ENCODE measurements at regions not wholly inside any gene's neighbourhood (a gene's known extent, or its start where the extent isn't known, plus 50 kb on each side); places are given as distances from the start of the nearest gene placed in this dataset.

GRCh38 chr5:33179301-33179700 is 261.5 kb upstream of the TARS1 start:
- no peaks in the 10 kb centered on the region for H3K36me3 ChIP-seq (replicated peaks in 1 of 2; ENCODE audit: control insufficient read depth in 2 of 2, insufficient read depth in 2 of 2, low read length in 2 of 2)
- no peak overlapping the region for H2AK5ac ChIP-seq (ENCODE audit: low read depth, low read length)
- no peak overlapping the region for H3K18ac ChIP-seq (ENCODE audit: low read length)
- H2BK15ac ChIP-seq (ENCODE audit: low read length) = no peak overlapping the region
- no peak overlapping the region for H3K9ac ChIP-seq (ENCODE audit: low read depth, low read length, poor library complexity)
- H4K91ac ChIP-seq (ENCODE audit: low read depth, low read length, poor library complexity) = no peak overlapping the region
- WGBS, 2 donors (ENCODE audit: extremely low coverage in 2 of 2, insufficient read length in 2 of 2, insufficient replicate concordance in 1 of 2) = no CpG with 5 or more reads among the region's 2 CpGs
- H3K4ac ChIP-seq (ENCODE audit: low read length) = no peak overlapping the region
- no peaks in the 10 kb centered on the region for H3K79me1 ChIP-seq (ENCODE audit: low read depth, low read length)
- no peak overlapping the region for H2BK120ac ChIP-seq (ENCODE audit: low read depth, low read length)
- H3K27me3 ChIP-seq (ENCODE audit: control insufficient read depth in 3 of 3, insufficient read depth in 3 of 3, low read depth in 1 of 3, low read length in 3 of 3) = no peaks in the 10 kb centered on the region
- no peaks in the 10 kb centered on the region for H3K4me1 ChIP-seq (ENCODE audit: control insufficient read depth in 2 of 2, insufficient read depth in 1 of 2, low read depth in 1 of 2, low read length in 2 of 2)
- DNase-seq (ENCODE audit: low spot score) = no peak
- no peak overlapping the region for H3K4me3 ChIP-seq (ENCODE audit: low read length in 2 of 2)
- H4K8ac ChIP-seq (ENCODE audit: low read depth, low read length) = no peak overlapping the region
- no peak overlapping the region for H2BK12ac ChIP-seq (ENCODE audit: low read length)
- H3K9me3 ChIP-seq (replicated peaks in 1 of 2; ENCODE audit: control insufficient read depth in 2 of 2, insufficient read depth in 1 of 2, low read depth in 1 of 2, low read length in 2 of 2) = no peaks in the 10 kb centered on the region
- H3K4me2 ChIP-seq (ENCODE audit: insufficient read depth, low read length, poor library complexity, severe bottlenecking) = no peak overlapping the region
- no peak overlapping the region for H3K27ac ChIP-seq (replicated peaks; ENCODE audit: low read length)
- H2AFZ ChIP-seq (ENCODE audit: low read length) = no peak overlapping the region
- H3K14ac ChIP-seq (ENCODE audit: low read length) = no peak overlapping the region
- H2BK5ac ChIP-seq (ENCODE audit: low read length) = no peak overlapping the region
- no peak overlapping the region for H3K23ac ChIP-seq (ENCODE audit: low read depth, low read length, poor library complexity)

GRCh38 chr5:33180900-33181299 is 259.9 kb upstream of the TARS1 start:
- Histone ChIP-seq H2AK5ac (ENCODE audit: low read depth, low read length) (no peak overlapping the region), H3K9me3 (replicated peaks in 1 of 2; ENCODE audit: control insufficient read depth in 2 of 2, insufficient read depth in 1 of 2, low read depth in 1 of 2, low read length in 2 of 2) (no peaks in the 10 kb centered on the region), H4K8ac (ENCODE audit: low read depth, low read length) (no peak overlapping the region), H3K4me3 (ENCODE audit: low read length in 2 of 2) (no peak overlapping the region), H3K79me1 (ENCODE audit: low read depth, low read length) (no peaks in the 10 kb centered on the region), H3K36me3 (replicated peaks in 1 of 2; ENCODE audit: control insufficient read depth in 2 of 2, insufficient read depth in 2 of 2, low read length in 2 of 2) (no peaks in the 10 kb centered on the region), H2BK15ac (ENCODE audit: low read length) (no peak overlapping the region), H2BK120ac (ENCODE audit: low read depth, low read length) (no peak overlapping the region), H3K4ac (ENCODE audit: low read length) (no peak overlapping the region), H3K23ac (ENCODE audit: low read depth, low read length, poor library complexity) (no peak overlapping the region), H3K27ac (replicated peaks; ENCODE audit: low read length) (no peak overlapping the region), H2BK12ac (ENCODE audit: low read length) (no peak overlapping the region), H2AFZ (ENCODE audit: low read length) (no peak overlapping the region), H3K18ac (ENCODE audit: low read length) (no peak overlapping the region), H3K27me3 (ENCODE audit: control insufficient read depth in 3 of 3, insufficient read depth in 3 of 3, low read depth in 1 of 3, low read length in 3 of 3) (no peaks in the 10 kb centered on the region), H2BK5ac (ENCODE audit: low read length) (no peak overlapping the region), H3K14ac (ENCODE audit: low read length) (no peak overlapping the region), H3K4me1 (ENCODE audit: control insufficient read depth in 2 of 2, insufficient read depth in 1 of 2, low read depth in 1 of 2, low read length in 2 of 2) (no peaks in the 10 kb centered on the region), H3K9ac (ENCODE audit: low read depth, low read length, poor library complexity) (no peak overlapping the region), H4K91ac (ENCODE audit: low read depth, low read length, poor library complexity) (no peak overlapping the region), H3K4me2 (ENCODE audit: insufficient read depth, low read length, poor library complexity, severe bottlenecking) (no peak overlapping the region)
- WGBS, 2 donors (ENCODE audit: extremely low coverage in 2 of 2, insufficient read length in 2 of 2, insufficient replicate concordance in 1 of 2) = 100% methylated on average over 1 of the region's 4 CpGs; no CpG with 5 or more reads in 1 of the 2 donors
- DNase-seq (ENCODE audit: low spot score) = peak; percentile 12

GRCh38 chr5:33182986-33183385 is 257.8 kb upstream of the TARS1 start:
- no peaks in the 10 kb centered on the region for H3K4me1 ChIP-seq (ENCODE audit: control insufficient read depth in 2 of 2, insufficient read depth in 1 of 2, low read depth in 1 of 2, low read length in 2 of 2)
- WGBS, 2 donors (ENCODE audit: extremely low coverage in 2 of 2, insufficient read length in 2 of 2, insufficient replicate concordance in 1 of 2) = no CpG with 5 or more reads among the region's 4 CpGs

DNA sequence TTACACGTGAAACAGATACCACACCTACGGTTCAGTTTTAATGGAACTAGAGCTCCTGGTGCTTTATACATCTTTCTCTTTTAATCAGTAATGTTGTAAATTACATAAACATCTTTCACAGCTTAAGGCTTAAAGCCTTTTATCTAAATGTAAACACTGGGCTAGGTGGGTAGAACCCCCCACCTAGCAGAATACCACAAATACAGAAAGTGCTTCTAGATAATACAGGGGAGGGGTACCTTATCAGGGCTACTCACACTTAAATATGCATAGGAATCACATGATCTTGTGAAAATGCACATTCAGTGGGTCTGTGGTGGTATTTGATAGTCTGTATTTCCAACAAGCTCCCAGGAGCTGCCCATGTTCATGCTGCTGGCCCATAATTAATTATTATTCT is 256.4 kb upstream of the TARS1 start:
- Histone ChIP-seq H2AK5ac (ENCODE audit: low read depth, low read length) (no peak overlapping the region), H4K8ac (ENCODE audit: low read depth, low read length) (no peak overlapping the region), H2BK120ac (ENCODE audit: low read depth, low read length) (no peak overlapping the region), H3K27ac (replicated peaks; ENCODE audit: low read length) (no peak overlapping the region), H3K4me3 (ENCODE audit: low read length in 2 of 2) (no peak overlapping the region), H2AFZ (ENCODE audit: low read length) (no peak overlapping the region), H3K4ac (ENCODE audit: low read length) (no peak overlapping the region), H2BK12ac (ENCODE audit: low read length) (no peak overlapping the region), H3K4me1 (ENCODE audit: control insufficient read depth in 2 of 2, insufficient read depth in 1 of 2, low read depth in 1 of 2, low read length in 2 of 2) (no peaks in the 10 kb centered on the region), H2BK5ac (ENCODE audit: low read length) (no peak overlapping the region), H3K9me3 (replicated peaks in 1 of 2; ENCODE audit: control insufficient read depth in 2 of 2, insufficient read depth in 1 of 2, low read depth in 1 of 2, low read length in 2 of 2) (no peaks in the 10 kb centered on the region), H3K9ac (ENCODE audit: low read depth, low read length, poor library complexity) (no peak overlapping the region), H3K36me3 (replicated peaks in 1 of 2; ENCODE audit: control insufficient read depth in 2 of 2, insufficient read depth in 2 of 2, low read length in 2 of 2) (no peaks in the 10 kb centered on the region), H3K27me3 (ENCODE audit: control insufficient read depth in 3 of 3, insufficient read depth in 3 of 3, low read depth in 1 of 3, low read length in 3 of 3) (no peaks in the 10 kb centered on the region), H3K79me1 (ENCODE audit: low read depth, low read length) (no peaks in the 10 kb centered on the region), H3K23ac (ENCODE audit: low read depth, low read length, poor library complexity) (no peak overlapping the region), H3K14ac (ENCODE audit: low read length) (no peak overlapping the region), H3K18ac (ENCODE audit: low read length) (no peak overlapping the region), H3K4me2 (ENCODE audit: insufficient read depth, low read length, poor library complexity, severe bottlenecking) (no peak overlapping the region), H4K91ac (ENCODE audit: low read depth, low read length, poor library complexity) (no peak overlapping the region), H2BK15ac (ENCODE audit: low read length) (no peak overlapping the region)
- WGBS, 2 donors (ENCODE audit: extremely low coverage in 2 of 2, insufficient read length in 2 of 2, insufficient replicate concordance in 1 of 2) = no CpG with 5 or more reads among the region's 2 CpGs
- no peak for DNase-seq (ENCODE audit: low spot score)

More at GRCh38 chr5:33182986-33183385, 257.8 kb upstream of the TARS1 start:
- no peaks in the 10 kb centered on the region for H3K36me3 ChIP-seq (replicated peaks in 1 of 2; ENCODE audit: control insufficient read depth in 2 of 2, insufficient read depth in 2 of 2, low read length in 2 of 2)
- H4K8ac ChIP-seq (ENCODE audit: low read depth, low read length) = no peak overlapping the region
- H2BK120ac ChIP-seq (ENCODE audit: low read depth, low read length) = no peak overlapping the region
- no peaks in the 10 kb centered on the region for H3K27me3 ChIP-seq (ENCODE audit: control insufficient read depth in 3 of 3, insufficient read depth in 3 of 3, low read depth in 1 of 3, low read length in 3 of 3)
- H3K9ac ChIP-seq (ENCODE audit: low read depth, low read length, poor library complexity) = no peak overlapping the region
- no peaks in the 10 kb centered on the region for H3K9me3 ChIP-seq (replicated peaks in 1 of 2; ENCODE audit: control insufficient read depth in 2 of 2, insufficient read depth in 1 of 2, low read depth in 1 of 2, low read length in 2 of 2)
- no peaks in the 10 kb centered on the region for H3K79me1 ChIP-seq (ENCODE audit: low read depth, low read length)
- no peak overlapping the region for H3K18ac ChIP-seq (ENCODE audit: low read length)
- no peak overlapping the region for H3K4me3 ChIP-seq (ENCODE audit: low read length in 2 of 2)
- H3K14ac ChIP-seq (ENCODE audit: low read length) = no peak overlapping the region
- no peak overlapping the region for H3K4ac ChIP-seq (ENCODE audit: low read length)
- no peak overlapping the region for H2BK5ac ChIP-seq (ENCODE audit: low read length)
- H2BK12ac ChIP-seq (ENCODE audit: low read length) = no peak overlapping the region
- H2AK5ac ChIP-seq (ENCODE audit: low read depth, low read length) = no peak overlapping the region
- no peak overlapping the region for H3K4me2 ChIP-seq (ENCODE audit: insufficient read depth, low read length, poor library complexity, severe bottlenecking)
- no peak overlapping the region for H4K91ac ChIP-seq (ENCODE audit: low read depth, low read length, poor library complexity)
- no peak overlapping the region for H3K23ac ChIP-seq (ENCODE audit: low read depth, low read length, poor library complexity)
- no peak for DNase-seq (ENCODE audit: low spot score)
- no peak overlapping the region for H2BK15ac ChIP-seq (ENCODE audit: low read length)
- H2AFZ ChIP-seq (ENCODE audit: low read length) = no peak overlapping the region
- H3K27ac ChIP-seq (replicated peaks; ENCODE audit: low read length) = no peak overlapping the region
